T-helper 1 cell treated with Interleukin-12 subunit alpha and Interleukin-12 subunit beta and Interleukin-4 antibody, amounts not matched to agents 30 ng/mL and 1 ng/mL, for 36 hours (primary cell): ENCODE measurements at regions not wholly inside any gene's neighbourhood (a gene's known extent, or its start where the extent isn't known, plus 50 kb on each side); places are given as distances from the start of the nearest gene placed in this dataset.

Source experiments
- intact Hi-C: fragments of 100-400 bp; cut with micrococcal nuclease; formaldehyde crosslinking; loops from one replicate; pipeline ENCODE4 v1.15.1; 2024

DNA sequence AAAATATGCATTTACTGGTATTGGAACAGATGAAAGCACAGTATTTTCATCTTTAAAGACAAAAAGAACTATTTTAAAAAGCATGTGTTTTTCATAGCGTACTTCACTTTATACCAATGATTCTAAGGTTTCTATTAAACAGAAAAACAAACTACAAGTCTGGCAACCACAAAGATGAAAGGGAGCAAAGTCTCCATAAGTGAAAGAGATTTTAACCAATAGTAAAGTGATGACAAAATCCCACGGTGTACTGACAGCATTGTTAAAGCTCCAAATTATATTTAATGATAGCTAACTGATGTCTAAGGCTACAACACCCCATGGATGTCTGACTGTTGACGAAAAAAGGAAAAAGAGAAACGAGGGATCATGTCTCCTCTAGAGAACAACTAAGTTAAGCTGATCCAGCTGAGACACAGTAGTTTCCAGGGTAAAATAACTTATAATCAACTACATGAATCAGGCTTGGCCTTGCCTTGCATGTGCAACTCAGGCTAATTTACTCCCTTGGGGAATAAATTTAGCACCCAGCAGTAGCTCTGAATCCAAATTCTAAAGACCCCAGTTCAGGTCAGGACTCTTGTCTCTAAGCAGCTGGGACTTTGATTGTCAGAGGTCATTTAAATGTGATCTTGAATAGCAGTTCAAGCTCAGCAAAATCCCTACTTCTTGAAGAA, 56.0 kb upstream of the TAB2 start:
- intact Hi-C loops, result loop anchor here (1.0 kb wide), 2 partner anchors 10 to 27 kb away; no protein-coding TSS in a partner anchor

DNA sequence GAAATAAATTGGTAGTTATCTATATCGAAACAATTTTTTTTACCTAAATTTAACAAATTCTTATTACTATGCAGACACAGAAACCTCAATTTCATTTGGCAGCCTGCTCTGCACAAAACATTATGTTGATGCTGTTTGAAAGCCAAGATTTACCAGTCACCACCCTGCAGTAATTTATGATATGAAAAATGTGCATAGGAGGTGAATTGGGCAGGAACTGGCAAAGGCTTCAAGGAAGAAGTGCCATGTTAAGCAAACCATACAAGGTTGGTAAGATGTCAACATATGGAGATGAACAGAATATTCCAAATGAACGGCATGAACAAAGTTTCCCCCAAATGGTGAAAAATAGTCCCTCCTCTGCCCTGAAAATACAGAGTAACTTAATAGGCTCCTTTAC, 54.2 kb upstream of the TAB2 start:
- intact Hi-C loops, result no loop called here

DNA sequence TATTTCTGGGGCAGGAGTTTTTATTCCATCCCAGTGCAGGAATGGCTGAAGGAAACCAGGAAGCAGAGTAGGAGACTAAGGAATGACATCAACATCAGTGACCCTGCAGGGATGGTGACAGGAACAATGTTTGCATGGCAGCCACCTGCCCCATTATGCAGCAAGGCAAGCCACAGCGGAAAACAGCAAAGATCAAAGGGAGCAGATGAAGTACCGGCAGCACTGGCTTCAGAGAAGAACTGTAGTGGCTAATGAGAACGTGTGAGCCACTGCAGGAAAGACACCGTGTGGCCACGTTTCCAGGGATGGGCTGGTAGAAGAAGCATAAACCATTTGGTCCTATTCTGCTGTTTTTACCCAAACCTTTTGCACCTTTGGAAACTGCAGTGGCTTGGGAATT, 52.9 kb upstream of the TAB2 start:
- intact Hi-C loops, result no loop called here

DNA sequence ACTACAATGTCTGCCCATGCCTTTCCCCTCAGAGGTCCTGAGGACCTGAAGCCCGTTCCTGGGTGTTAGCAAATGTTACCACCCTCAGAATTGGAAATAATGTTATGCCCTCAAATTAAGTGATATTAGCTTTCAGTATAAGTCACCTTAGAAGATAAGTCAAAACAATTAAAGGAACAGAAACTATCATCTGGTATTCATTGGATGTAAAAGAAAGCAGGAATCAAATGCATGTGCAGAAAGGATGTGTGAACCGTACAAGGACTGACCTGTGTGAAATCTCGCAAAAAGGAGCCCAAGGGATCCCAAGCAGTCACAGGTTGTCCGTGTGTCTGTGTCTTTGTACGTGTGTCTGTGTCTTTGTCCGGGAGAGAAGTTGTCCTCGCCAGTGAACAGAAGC, 51.6 kb upstream of the TAB2 start:
- intact Hi-C loops, result no loop called here

DNA sequence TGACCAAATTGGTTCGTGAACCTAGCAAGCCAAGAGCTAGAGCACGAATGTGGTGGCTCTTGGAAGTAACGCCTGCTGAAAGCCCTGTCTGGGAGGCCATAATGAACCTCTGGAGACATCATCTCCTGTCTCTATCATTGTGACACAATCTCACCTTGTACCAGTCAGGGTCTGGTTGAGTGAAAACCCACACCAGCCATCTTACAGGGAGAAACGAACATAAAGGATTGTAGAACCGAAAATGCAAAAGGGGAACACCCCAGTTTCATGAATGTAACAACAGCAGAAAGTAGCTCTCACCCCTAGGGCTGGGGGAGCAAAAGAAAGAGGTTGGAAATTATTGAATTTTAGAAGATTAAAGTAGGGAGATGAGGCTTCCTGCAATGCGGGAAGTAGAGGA, 50.9 kb upstream of the TAB2 start:
- intact Hi-C loops, result no loop called here

DNA sequence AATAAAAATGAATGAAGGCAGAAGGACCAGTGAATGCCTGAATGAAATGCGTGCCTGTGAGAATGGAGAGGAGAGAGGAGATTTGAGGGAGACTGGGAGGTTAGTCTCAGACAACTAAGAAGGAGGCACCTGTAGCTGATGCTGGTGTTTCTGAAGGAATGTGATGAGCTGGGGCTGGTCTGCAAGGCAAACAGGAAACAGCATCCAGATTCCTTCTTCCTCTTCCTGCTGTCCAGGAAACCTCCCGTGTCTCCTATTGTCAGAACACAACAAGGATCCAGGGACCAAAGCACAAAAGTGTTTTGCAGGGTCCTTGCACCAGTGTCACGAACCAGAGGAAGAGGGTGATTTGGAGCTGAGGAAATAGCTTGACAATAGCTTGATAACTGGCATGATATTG, 50.4 kb upstream of the TAB2 start:
- intact Hi-C loops, result no loop called here

DNA sequence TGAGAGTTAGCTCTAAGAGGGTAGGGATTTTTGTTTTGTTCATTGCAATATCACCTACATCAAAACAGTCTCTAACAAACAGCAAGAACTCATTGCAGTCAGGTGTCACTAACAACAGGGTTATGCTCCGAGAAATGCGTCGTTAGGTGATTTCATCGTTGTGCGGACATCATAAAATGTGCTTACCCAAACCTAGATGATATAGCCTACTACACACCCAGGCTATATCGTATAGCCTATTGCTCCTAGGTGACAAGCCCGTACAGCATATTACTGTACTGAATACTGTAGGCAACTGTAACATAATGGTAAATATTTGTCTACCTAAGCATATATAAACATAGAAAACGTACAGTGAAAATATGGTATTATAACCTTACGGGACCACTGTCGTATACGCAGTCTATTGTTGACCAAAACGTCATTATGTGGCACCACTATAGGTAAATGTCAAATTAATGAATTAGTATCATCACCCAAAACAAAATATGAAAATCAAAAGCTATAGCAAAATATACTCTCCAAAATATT, 49.9 kb upstream of the TAB2 start:
- intact Hi-C loops, result no loop called here
